DND-41 (cell line): ENCODE measurements at regions not wholly inside any gene's neighbourhood (a gene's known extent, or its start where the extent isn't known, plus 50 kb on each side); places are given as distances from the start of the nearest gene placed in this dataset.

Source experiments
- ATAC-seq: fragments of 200-7000 bp; cut with Tn5 transposase; 3 replicates; pipeline ENCODE4 v1.9.1; 2021; ENCODE audit warnings: low read depth; ENCODE audit not compliant: insufficient read depth
- DNase-seq: peaks from one replicate; pipeline ENCODE4 v3.0.0-alpha.2; 2020
- H2AFZ ChIP-seq: 2 replicates; pipeline ENCODE4 v1.6.0; 2012; ENCODE audit warnings: low read depth, low read length
- H3K27ac ChIP-seq: 2 replicates; pipeline ENCODE4 v1.5.1; 2012; ENCODE audit warnings: low read length, inconsistent platforms
- H3K27me3 ChIP-seq: fragments of 200-600 bp; sonication (generic); 2 replicates; pipeline ENCODE4 v1.6.0; 2012; ENCODE audit warnings: low read length, mild to moderate bottlenecking, inconsistent platforms; ENCODE audit not compliant: insufficient read depth, poor library complexity
- H3K36me3 ChIP-seq: 2 replicates; pipeline ENCODE4 v1.5.1; 2012; ENCODE audit warnings: low read length, inconsistent platforms; ENCODE audit not compliant: insufficient read depth
- H3K4me1 ChIP-seq: 2 replicates; pipeline ENCODE4 v1.5.1; 2012; ENCODE audit warnings: mild to moderate bottlenecking, low read length; ENCODE audit not compliant: insufficient read depth
- H3K4me2 ChIP-seq: 2 replicates; pipeline ENCODE4 v1.6.0; 2012; ENCODE audit warnings: mild to moderate bottlenecking, moderate library complexity, low read length, inconsistent platforms; ENCODE audit not compliant: insufficient read depth
- H3K4me3 ChIP-seq, 2 experiments: fragments of 200-600 bp in 1 of 2; shearing (Covaris generic) in 1 of 2; 2 replicates each; pipeline ENCODE4 v1.5.1; 2012 to 2016; ENCODE audit warnings: inconsistent platforms in 2 of 2, low read length in 2 of 2, mild to moderate bottlenecking in 2 of 2, low read depth in 1 of 2, moderate library complexity in 1 of 2
- H3K79me2 ChIP-seq: 2 replicates; pipeline ENCODE4 v1.6.0; 2012; ENCODE audit warnings: low read length, inconsistent platforms; ENCODE audit not compliant: insufficient read depth
- H3K9ac ChIP-seq: 2 replicates; pipeline ENCODE4 v1.6.0; 2012; ENCODE audit warnings: low read depth, mild to moderate bottlenecking, inconsistent platforms, low read length, moderate library complexity
- H3K9me3 ChIP-seq: 2 replicates; pipeline ENCODE4 v1.5.1; 2012; ENCODE audit warnings: low read length, moderate library complexity, mild to moderate bottlenecking, inconsistent platforms; ENCODE audit not compliant: insufficient read depth, severe bottlenecking
- H4K20me1 ChIP-seq: 2 replicates; pipeline ENCODE4 v1.6.0; 2012; ENCODE audit warnings: low read length; ENCODE audit not compliant: insufficient read depth
- EZH2 ChIP-seq: IDR thresholded peaks from 3 replicates; pipeline ENCODE4 v1.6.1; 2012; ENCODE audit warnings: borderline replicate concordance, low read depth, mild to moderate bottlenecking, moderate library complexity, low read length, inconsistent platforms; ENCODE audit not compliant: severe bottlenecking
- TF ChIP-seq, protein P1 (sequence below): IDR thresholded peaks from 2 replicates; pipeline ENCODE4 v1.5.1; 2012; ENCODE audit warnings: borderline replicate concordance, low read length, moderate library complexity, mild to moderate bottlenecking; ENCODE audit not compliant: poor library complexity, severe bottlenecking; ENCODE audit errors: extremely low read depth

- Histone ChIP-seq H3K4me2 (no peak overlapping the region), H3K4me1 (no peaks in the 10 kb centered on the region), H3K9ac (no peak overlapping the region), H3K79me2 (no peaks in the 10 kb centered on the region), H2AFZ (no peak overlapping the region), H3K36me3 (no peaks in the 10 kb centered on the region), H4K20me1 (no peaks in the 10 kb centered on the region), H3K4me3 (no peak overlapping the region), H3K27ac (no peak overlapping the region), H3K9me3 (peaks cover 4% of the 10 kb centered on the region), H3K27me3 (no peaks in the 10 kb centered on the region)
- DNase-seq (no peak), ATAC-seq (peak; percentile 12; the same call in 1 of the 3 replicates)
- TF ChIP-seq, protein P1, sequence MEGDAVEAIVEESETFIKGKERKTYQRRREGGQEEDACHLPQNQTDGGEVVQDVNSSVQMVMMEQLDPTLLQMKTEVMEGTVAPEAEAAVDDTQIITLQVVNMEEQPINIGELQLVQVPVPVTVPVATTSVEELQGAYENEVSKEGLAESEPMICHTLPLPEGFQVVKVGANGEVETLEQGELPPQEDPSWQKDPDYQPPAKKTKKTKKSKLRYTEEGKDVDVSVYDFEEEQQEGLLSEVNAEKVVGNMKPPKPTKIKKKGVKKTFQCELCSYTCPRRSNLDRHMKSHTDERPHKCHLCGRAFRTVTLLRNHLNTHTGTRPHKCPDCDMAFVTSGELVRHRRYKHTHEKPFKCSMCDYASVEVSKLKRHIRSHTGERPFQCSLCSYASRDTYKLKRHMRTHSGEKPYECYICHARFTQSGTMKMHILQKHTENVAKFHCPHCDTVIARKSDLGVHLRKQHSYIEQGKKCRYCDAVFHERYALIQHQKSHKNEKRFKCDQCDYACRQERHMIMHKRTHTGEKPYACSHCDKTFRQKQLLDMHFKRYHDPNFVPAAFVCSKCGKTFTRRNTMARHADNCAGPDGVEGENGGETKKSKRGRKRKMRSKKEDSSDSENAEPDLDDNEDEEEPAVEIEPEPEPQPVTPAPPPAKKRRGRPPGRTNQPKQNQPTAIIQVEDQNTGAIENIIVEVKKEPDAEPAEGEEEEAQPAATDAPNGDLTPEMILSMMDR = no peak
- TF ChIP-seq EZH2 = no peak
These were observed 397.7 kb downstream of the DIPK2A start for GRCh38 chr3:144369129-144369879.

DNA sequence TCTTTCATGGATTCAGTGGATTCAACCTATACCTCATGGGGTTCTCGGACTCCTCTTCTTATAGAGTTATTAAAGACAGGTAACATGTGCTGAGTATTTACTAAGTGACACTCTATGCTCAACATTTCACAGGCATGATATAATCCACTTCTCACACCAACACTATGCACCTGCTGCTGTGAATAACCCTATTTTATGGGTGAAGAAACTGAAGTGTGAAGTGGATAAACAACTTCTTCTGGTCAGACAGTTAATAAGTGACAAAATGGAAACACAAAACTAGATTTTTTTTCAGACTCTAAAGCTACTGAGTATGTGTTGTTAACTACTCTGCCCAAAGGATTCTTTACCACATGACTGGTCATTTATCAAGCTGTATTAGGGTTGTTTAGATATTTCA, 403.5 kb downstream of the DIPK2A start:
- TF ChIP-seq EZH2 = no peak
- TF ChIP-seq, protein P1 = no peak
- ATAC-seq (no peak), DNase-seq (no peak)
- no peaks in the 10 kb centered on the region for H3K36me3 ChIP-seq
- no peak overlapping the region for H3K4me3 ChIP-seq
- no peak overlapping the region for H3K4me2 ChIP-seq
- no peaks in the 10 kb centered on the region for H3K79me2 ChIP-seq
- H3K27me3 ChIP-seq = no peaks in the 10 kb centered on the region
- H2AFZ ChIP-seq = no peak overlapping the region
- H3K9me3 ChIP-seq = no peaks in the 10 kb centered on the region
- no peak overlapping the region for H3K9ac ChIP-seq
- no peak overlapping the region for H3K27ac ChIP-seq
- H4K20me1 ChIP-seq = no peaks in the 10 kb centered on the region
- H3K4me1 ChIP-seq = no peaks in the 10 kb centered on the region

GRCh38 chr3:144380849-144381248, 409.2 kb downstream of the DIPK2A start:
- H4K20me1 ChIP-seq = no peaks in the 10 kb centered on the region
- H3K27me3 ChIP-seq = no peaks in the 10 kb centered on the region
- H3K9ac ChIP-seq = no peak overlapping the region
- no peak overlapping the region for H3K4me3 ChIP-seq
- TF ChIP-seq, protein P1 = no peak
- no peak for TF ChIP-seq EZH2
- no peaks in the 10 kb centered on the region for H3K4me1 ChIP-seq
- no peak overlapping the region for H3K4me2 ChIP-seq
- H2AFZ ChIP-seq = no peak overlapping the region
- ATAC-seq (no peak), DNase-seq (no peak)
- H3K79me2 ChIP-seq = no peaks in the 10 kb centered on the region
- H3K9me3 ChIP-seq = no peaks in the 10 kb centered on the region
- no peaks in the 10 kb centered on the region for H3K36me3 ChIP-seq
- H3K27ac ChIP-seq = no peak overlapping the region
